NT2/D1 (cell line): ENCODE measurements at regions not wholly inside any gene's neighbourhood (a gene's known extent, or its start where the extent isn't known, plus 50 kb on each side); places are given as distances from the start of the nearest gene placed in this dataset.

ENCODE experiments used
- YY1 ChIP-seq: IDR thresholded peaks from 2 replicates; pipeline ENCODE4 v1.6.1; 2011; ENCODE audit not compliant: insufficient read length, insufficient read depth
- ZNF274 ChIP-seq: IDR thresholded peaks from 2 replicates; pipeline ENCODE4 v1.6.1; 2011; ENCODE audit warnings: mild to moderate bottlenecking, low read depth, low read length

DNA sequence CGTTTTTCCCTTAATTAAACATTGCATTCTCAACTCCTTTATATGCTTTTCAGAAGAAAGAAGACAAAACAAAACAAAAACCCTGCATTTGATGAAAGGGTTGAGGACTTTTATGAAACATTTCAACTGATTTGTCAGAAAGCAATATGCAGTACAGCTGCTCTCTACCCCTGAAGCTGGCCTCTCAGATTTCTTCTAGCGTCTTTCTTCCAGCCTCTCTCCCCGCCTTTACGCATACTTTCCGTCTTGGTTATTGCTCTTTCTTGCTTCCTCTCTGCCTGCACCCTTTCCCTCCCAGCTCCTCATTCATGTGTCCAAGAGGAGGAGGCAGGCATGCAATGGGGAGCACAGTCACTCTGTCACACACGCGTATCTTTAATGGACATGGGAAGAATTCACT is 91.0 kb upstream of the COL1A2 start:
- TF ChIP-seq ZNF274 (no peak), YY1 (no peak)
